ENCODE measurements at regions not wholly inside any gene's neighbourhood (a gene's known extent, or its start where the extent isn't known, plus 50 kb on each side); places are given as distances from the start of the nearest gene placed in this dataset.

GRCh38 chr9:108383796-108384195 lies 472.0 kb downstream of the ACTL7B start:
- 32 to 50% methylated on average over 1 of the region's 1 CpG for WGBS, 2 donors
- H3K36me3 ChIP-seq, result no peaks in the 10 kb centered on the region
- intact Hi-C loops (cut with DNase I), result no loop called here
- H3K27ac ChIP-seq, result no peak overlapping the region
- no peaks in the 10 kb centered on the region for H3K4me1 ChIP-seq
- no peak overlapping the region for H3K4me3 ChIP-seq
- DNase-seq (no peak), ATAC-seq (no peak)
- no peaks in the 10 kb centered on the region for H3K27me3 ChIP-seq
- H3K9me3 ChIP-seq, result no peaks in the 10 kb centered on the region
- no peak for TF ChIP-seq CTCF (IDR thresholded peaks at IDR 0.05)

- no peak for DNase-seq
- no peak for ATAC-seq
- 70 to 74% methylated on average over 6 of the region's 6 CpGs for WGBS, 2 donors
- no peak overlapping the region for H3K4me3 ChIP-seq
- H3K36me3 ChIP-seq, result no peaks in the 10 kb centered on the region
- H3K9me3 ChIP-seq, result no peaks in the 10 kb centered on the region
- no peak for TF ChIP-seq CTCF (IDR thresholded peaks at IDR 0.05)
- H3K27me3 ChIP-seq, result no peaks in the 10 kb centered on the region
- intact Hi-C loops (cut with DNase I), result no loop called here
- no peak overlapping the region for H3K27ac ChIP-seq
- no peaks in the 10 kb centered on the region for H3K4me1 ChIP-seq
Observed at GRCh38 chr9:108382310-108382709, 473.5 kb downstream of the ACTL7B start.

- ATAC-seq (no peak), DNase-seq (no peak)
- Histone ChIP-seq H3K4me1 (no peaks in the 10 kb centered on the region), H3K27me3 (no peaks in the 10 kb centered on the region), H3K9me3 (peaks cover 0 to 14% (median under 1%) of the 10 kb centered on the region in 11 donors), H3K36me3 (no peaks in the 10 kb centered on the region), H3K27ac (no peak overlapping the region), H3K4me3 (no peak overlapping the region)
- intact Hi-C loops (cut with DNase I), result no loop called here
- no peak for TF ChIP-seq CTCF (IDR thresholded peaks at IDR 0.05)
- 93 to 96% methylated on average over 2 of the region's 2 CpGs for WGBS, 2 donors
Observed at GRCh38 chr9:108377881-108378280, 477.9 kb downstream of the ACTL7B start.

- WGBS, 2 donors, result 75 to 81% methylated on average over 3 of the region's 3 CpGs
- no peak for ATAC-seq
- Histone ChIP-seq H3K36me3 (no peaks in the 10 kb centered on the region), H3K4me3 (no peak overlapping the region), H3K9me3 (peaks cover 0 to 17% (median 4%) of the 10 kb centered on the region in 11 donors), H3K27me3 (no peaks in the 10 kb centered on the region), H3K4me1 (no peaks in the 10 kb centered on the region), H3K27ac (no peak overlapping the region)
- no peak for TF ChIP-seq CTCF (IDR thresholded peaks at IDR 0.05)
- intact Hi-C loops (cut with DNase I), result no loop called here
- DNase-seq, result no peak
Observed at GRCh38 chr9:108377382-108377781, 478.4 kb downstream of the ACTL7B start.

- no peaks in the 10 kb centered on the region for H3K36me3 ChIP-seq
- H3K27ac ChIP-seq, result no peak overlapping the region
- no peak for TF ChIP-seq CTCF (IDR thresholded peaks at IDR 0.05)
- no peaks in the 10 kb centered on the region for H3K27me3 ChIP-seq
- intact Hi-C loops (cut with DNase I), result no loop called here
- DNase-seq, result no peak
- H3K4me1 ChIP-seq, result no peaks in the 10 kb centered on the region
- H3K4me3 ChIP-seq, result no peak overlapping the region
- ATAC-seq, result no peak
- H3K9me3 ChIP-seq, result peaks cover 0 to 17% (median 4%) of the 10 kb centered on the region in 11 donors
Observed at GRCh38 chr9:108376140-108376539, 479.6 kb downstream of the ACTL7B start.

Measured in heart right ventricle (tissue), 16 donors.